Upper lobe of left lung (tissue), 4 donors: ENCODE measurements at regions not wholly inside any gene's neighbourhood (a gene's known extent, or its start where the extent isn't known, plus 50 kb on each side); places are given as distances from the start of the nearest gene placed in this dataset.

Source experiments
- POLR2AphosphoS5 ChIP-seq, 2 donors: sonication (generic); formaldehyde crosslinking; IDR thresholded peaks; one replicate each; pipeline ENCODE4 v1.5.1; 2017; ENCODE audit warnings: antibody characterized with exemption in 2 of 2
- TF ChIP-seq, protein P1 (sequence below), 6 experiments: fragments of 450-650 bp in 4 of 6; fragments of 200-600 bp in 2 of 6; sonication (generic) in 2 of 6; IDR thresholded peaks; one replicate each; pipeline ENCODE4 v1.5.1; 2016 to 2019; ENCODE audit warnings: antibody characterized with exemption in 6 of 6

DNA sequence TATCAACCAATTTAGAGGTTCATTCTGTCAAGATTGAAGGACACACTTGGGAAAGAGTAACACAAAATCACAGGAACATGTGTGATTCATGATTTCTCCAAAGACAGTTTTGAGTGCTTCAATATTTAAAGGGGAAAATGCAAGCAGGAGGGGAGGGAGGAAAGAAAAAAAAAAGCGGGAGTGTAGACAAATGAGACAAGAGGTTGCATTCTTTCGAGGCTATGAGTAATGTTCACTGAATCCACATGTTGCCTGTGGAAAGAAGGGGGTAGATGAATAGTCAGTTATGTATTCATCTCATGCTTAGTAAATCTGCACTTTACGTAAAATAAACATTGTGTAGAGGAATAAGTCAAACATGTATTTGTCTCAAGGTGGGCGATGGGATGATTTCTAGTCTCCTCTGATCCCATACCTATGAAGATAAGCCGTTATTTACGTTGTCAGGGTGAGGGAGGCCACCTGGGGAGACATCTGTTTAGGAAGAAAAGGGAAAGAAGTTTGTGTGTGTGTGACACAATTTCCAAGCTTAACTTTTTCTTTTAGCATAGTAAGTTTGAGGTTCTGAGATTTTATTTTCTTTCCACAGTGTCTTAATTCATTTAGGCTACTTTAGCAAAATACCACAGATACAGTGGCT is 211.0 kb upstream of the ZC3H15 start:
- no peak for TF ChIP-seq POLR2AphosphoS5 (IDR thresholded peaks at IDR 0.05)
- TF ChIP-seq, protein P1, sequence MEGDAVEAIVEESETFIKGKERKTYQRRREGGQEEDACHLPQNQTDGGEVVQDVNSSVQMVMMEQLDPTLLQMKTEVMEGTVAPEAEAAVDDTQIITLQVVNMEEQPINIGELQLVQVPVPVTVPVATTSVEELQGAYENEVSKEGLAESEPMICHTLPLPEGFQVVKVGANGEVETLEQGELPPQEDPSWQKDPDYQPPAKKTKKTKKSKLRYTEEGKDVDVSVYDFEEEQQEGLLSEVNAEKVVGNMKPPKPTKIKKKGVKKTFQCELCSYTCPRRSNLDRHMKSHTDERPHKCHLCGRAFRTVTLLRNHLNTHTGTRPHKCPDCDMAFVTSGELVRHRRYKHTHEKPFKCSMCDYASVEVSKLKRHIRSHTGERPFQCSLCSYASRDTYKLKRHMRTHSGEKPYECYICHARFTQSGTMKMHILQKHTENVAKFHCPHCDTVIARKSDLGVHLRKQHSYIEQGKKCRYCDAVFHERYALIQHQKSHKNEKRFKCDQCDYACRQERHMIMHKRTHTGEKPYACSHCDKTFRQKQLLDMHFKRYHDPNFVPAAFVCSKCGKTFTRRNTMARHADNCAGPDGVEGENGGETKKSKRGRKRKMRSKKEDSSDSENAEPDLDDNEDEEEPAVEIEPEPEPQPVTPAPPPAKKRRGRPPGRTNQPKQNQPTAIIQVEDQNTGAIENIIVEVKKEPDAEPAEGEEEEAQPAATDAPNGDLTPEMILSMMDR (IDR thresholded peaks at IDR 0.05) = no peak
